GM19035 (cell line): ENCODE measurements at regions not wholly inside any gene's neighbourhood (a gene's known extent, or its start where the extent isn't known, plus 50 kb on each side); places are given as distances from the start of the nearest gene placed in this dataset.
"Not testable (repeated sequence)": the region's sequence is repeated elsewhere in the genome, so short reads cannot be mapped to it uniquely, and the experiment has no call there.

Experiments used
- ATAC-seq: cut with Tn5 transposase; IDR thresholded peaks from one replicate; pipeline ENCODE4 v1.9.1; 2021; ENCODE audit not compliant: unreplicated experiment

- ATAC-seq, result no peak
These were observed 233.3 kb upstream of the C1orf174 start for GRCh38 chr1:4133297-4133938.

- ATAC-seq, result no peak
These were observed 233.9 kb upstream of the C1orf174 start for GRCh38 chr1:4133939-4134321.

- ATAC-seq, result not testable (repeated sequence)
These were observed 235.8 kb upstream of the C1orf174 start for GRCh38 chr1:4135853-4136252.

- no peak for ATAC-seq
These were observed 237.7 kb upstream of the C1orf174 start for GRCh38 chr1:4137621-4138415.

- no peak for ATAC-seq
These were observed 239.6 kb upstream of the C1orf174 start for GRCh38 chr1:4139646-4140045.

GRCh38 chr1:4140241-4140640 lies 240.2 kb upstream of the C1orf174 start:
- ATAC-seq, result no peak

GRCh38 chr1:4140821-4141220 lies 240.7 kb upstream of the C1orf174 start:
- ATAC-seq, result no peak

GRCh38 chr1:4144349-4144971 lies 244.4 kb upstream of the C1orf174 start:
- ATAC-seq, result no peak

GRCh38 chr1:4146101-4146500 lies 246.0 kb upstream of the C1orf174 start:
- ATAC-seq, result no peak

GRCh38 chr1:4146614-4147013 lies 246.5 kb upstream of the C1orf174 start:
- ATAC-seq, result no peak

GRCh38 chr1:4147509-4147908 lies 247.4 kb upstream of the C1orf174 start:
- no peak for ATAC-seq

- ATAC-seq, result no peak
These were observed 249.2 kb upstream of the C1orf174 start for GRCh38 chr1:4149281-4149680.

GRCh38 chr1:4149831-4150230 lies 249.8 kb upstream of the C1orf174 start:
- ATAC-seq, result no peak

GRCh38 chr1:4150262-4150661 lies 250.2 kb upstream of the C1orf174 start:
- ATAC-seq, result no peak

GRCh38 chr1:4152266-4152665 lies 252.2 kb upstream of the C1orf174 start:
- ATAC-seq, result no peak

- no peak for ATAC-seq
These were observed 253.5 kb upstream of the C1orf174 start for GRCh38 chr1:4153571-4153970.

- no peak for ATAC-seq
These were observed 256.3 kb upstream of the C1orf174 start for GRCh38 chr1:4156241-4156973.

GRCh38 chr1:4160181-4160580 lies 260.1 kb upstream of the C1orf174 start:
- ATAC-seq, result no peak

GRCh38 chr1:4161366-4162006 lies 261.4 kb upstream of the C1orf174 start:
- no peak for ATAC-seq

GRCh38 chr1:4164965-4165364 lies 264.9 kb upstream of the C1orf174 start:
- ATAC-seq, result no peak

GRCh38 chr1:4165686-4166300 lies 265.7 kb upstream of the C1orf174 start:
- ATAC-seq, result no peak
